GM12878 (cell line): ENCODE measurements at regions not wholly inside any gene's neighbourhood (a gene's known extent, or its start where the extent isn't known, plus 50 kb on each side); places are given as distances from the start of the nearest gene placed in this dataset.
"Not testable (repeated sequence)": the region's sequence is repeated elsewhere in the genome, so short reads cannot be mapped to it uniquely, and the experiment has no call there.

ENCODE experiments used
- ATAC-seq: fragments of 200-7000 bp; cut with Tn5 transposase; 3 replicates; pipeline ENCODE4 v1.9.1; 2020; ENCODE audit warnings: mild to moderate bottlenecking, moderate library complexity
- BruUV-seq: library from RNA; stranded (reverse); fragments of 400-500 nt; replicated peaks from 2 replicates; lab custom pipeline; 2021; lab: Mats Ljungman, UMichigan
- CTCF ChIA-PET: fragments of 300-600 bp; sonication (Branson Sonifier 250); formaldehyde crosslinking; extraction: SDS; loops from one replicate; lab custom pipeline; 2021; ENCODE audit warnings: inconsistent platforms; lab: Yijun Ruan, JAX
- POLR2A ChIA-PET: fragments of 350-600 bp; formaldehyde crosslinking; extraction: SDS; loops from one replicate; lab custom pipeline; 2021; ENCODE audit warnings: inconsistent platforms; lab: Charles Lee
- RAD21 ChIA-PET: fragments of 300-600 bp; sonication (Branson Sonifier 250); formaldehyde crosslinking; loops from one replicate; lab custom pipeline; 2023; ENCODE audit warnings: antibody characterized with exemption; ENCODE audit not compliant: unreplicated experiment; lab: Charles Lee
- SMC1A ChIA-PET: fragments of 300-600 bp; sonication (Branson Sonifier 250); formaldehyde crosslinking; loops from one replicate; lab custom pipeline; 2023; ENCODE audit not compliant: unreplicated experiment, uncharacterized antibody; lab: Charles Lee
- DNase-seq: peaks from one replicate; pipeline ENCODE4 v3.0.0-alpha.2; 2011; ENCODE audit warnings: low read depth, low spot score
- FAIRE-seq: peaks from 3 replicates; lab custom pipeline; 2011; peaks lifted over from hg19 to GRCh38; lab: Jason Lieb, UNC
- H2AFZ ChIP-seq: 2 replicates; pipeline ENCODE4 v1.6.0; 2011; ENCODE audit warnings: low read depth, low read length, control low read depth; ENCODE audit not compliant: control insufficient read depth
- H3K27ac ChIP-seq: 2 replicates; pipeline ENCODE4 v1.5.1; 2011; ENCODE audit warnings: control low read depth; ENCODE audit not compliant: control insufficient read depth, insufficient read depth
- H3K27me3 ChIP-seq, 2 experiments: replicated peaks in 1 of 2; 2 replicates each; pipeline versions ENCODE4 v1.6.0 to v1.6.1; 2011; ENCODE audit warnings: low read length in 1 of 2; ENCODE audit not compliant: control insufficient read depth in 2 of 2, insufficient read depth in 2 of 2
- H3K36me3 ChIP-seq, 2 experiments: 2 replicates each; pipeline ENCODE4 v1.5.1; 2011; ENCODE audit warnings: low read length in 1 of 2; ENCODE audit not compliant: control insufficient read depth in 2 of 2, insufficient read depth in 2 of 2
- H3K4me1 ChIP-seq: 2 replicates; pipeline ENCODE4 v1.6.1; 2011; ENCODE audit warnings: mild to moderate bottlenecking, low read length, moderate library complexity, mixed read lengths; ENCODE audit not compliant: control insufficient read depth, insufficient read depth
- H3K4me2 ChIP-seq: 2 replicates; pipeline ENCODE4 v1.6.0; 2011; ENCODE audit warnings: control low read depth; ENCODE audit not compliant: control insufficient read depth, insufficient read depth
- H3K4me3 ChIP-seq: fragments of 200-600 bp; sonication (generic); 2 replicates; pipeline ENCODE4 v1.5.1; 2016
- H3K79me2 ChIP-seq: 2 replicates; pipeline ENCODE4 v1.6.0; 2011; ENCODE audit warnings: low read length; ENCODE audit not compliant: control insufficient read depth, insufficient read depth
- H3K9ac ChIP-seq: 2 replicates; pipeline ENCODE4 v1.8.0; 2011; ENCODE audit warnings: low read length, control low read depth, mixed read lengths; ENCODE audit not compliant: control insufficient read depth, insufficient read depth
- H3K9me3 ChIP-seq: replicated peaks from 3 replicates; pipeline ENCODE4 v1.5.1; 2011; ENCODE audit warnings: mild to moderate bottlenecking, low read length; ENCODE audit not compliant: control insufficient read depth, insufficient read depth
- H4K20me1 ChIP-seq: 2 replicates; pipeline ENCODE4 v1.6.0; 2011; ENCODE audit not compliant: control insufficient read depth, insufficient read depth
- BHLHE40 ChIP-seq, 2 experiments: fragments of 450-650 bp in 1 of 2; IDR thresholded peaks; 2 replicates each; pipeline ENCODE4 v1.6.1; 2011 to 2017; ENCODE audit warnings: low read depth in 2 of 2, borderline replicate concordance in 1 of 2, improper control_type of control experiment in 1 of 2, low read length in 1 of 2, mild to moderate bottlenecking in 1 of 2
- CBX3 ChIP-seq: fragments of 200-600 bp; sonication (generic); IDR thresholded peaks from 2 replicates; pipeline ENCODE4 v1.6.1; 2016; ENCODE audit warnings: low read depth, borderline replicate concordance
- JUND ChIP-seq: IDR thresholded peaks from 2 replicates; pipeline ENCODE4 v1.6.1; 2012; ENCODE audit warnings: low read depth, mild to moderate bottlenecking, low read length, improper control_type of control experiment, moderate library complexity
- KDM1A ChIP-seq: fragments of 200-600 bp; sonication (generic); IDR thresholded peaks from 2 replicates; pipeline ENCODE4 v1.6.1; 2016; ENCODE audit warnings: borderline replicate concordance
- PAX8 ChIP-seq: fragments of 450-650 bp; IDR thresholded peaks from 2 replicates; pipeline ENCODE4 v1.6.1; 2017; ENCODE audit warnings: mild to moderate bottlenecking, moderate library complexity
- TCF7 ChIP-seq: IDR thresholded peaks from 2 replicates; pipeline ENCODE4 v1.6.1; 2014; ENCODE audit warnings: antibody characterized with exemption, borderline replicate concordance
- ZZZ3 ChIP-seq: IDR thresholded peaks from 2 replicates; pipeline ENCODE4 v1.6.1; 2011; ENCODE audit warnings: low read depth; ENCODE audit not compliant: control insufficient read depth, insufficient read length
- WGBS: methylation state at CpG from one replicate; pipeline ENCODE4 v1.1.6; 2016; ENCODE audit warnings: low lambda C conversion rate; ENCODE audit not compliant: insufficient replicate concordance, insufficient coverage; ENCODE audit errors: missing lambda C conversion rate; 5-methylcytosine and 5-hydroxymethylcytosine counted together
- in situ Hi-C: fragments of 300-500 bp; cut with MboI; formaldehyde crosslinking; loops from 9 replicates; pipeline ENCODE4 v1.14.3; 2018; ENCODE audit warnings: mixed read lengths
- intact Hi-C: fragments of 100-400 bp; cut with micrococcal nuclease; formaldehyde crosslinking; loops from one replicate; pipeline ENCODE4 v1.14.2; 2022; ENCODE audit not compliant: unreplicated experiment
- TF ChIP-seq, protein P1 (sequence below): IDR thresholded peaks from 2 replicates; pipeline ENCODE4 v1.6.1; 2012; ENCODE audit warnings: low read depth, low read length, improper control_type of control experiment
- TF ChIP-seq, protein P2 (sequence below): fragments of 450-650 bp; IDR thresholded peaks from 2 replicates; pipeline ENCODE4 v1.6.1; 2016; ENCODE audit warnings: mild to moderate bottlenecking

DNA sequence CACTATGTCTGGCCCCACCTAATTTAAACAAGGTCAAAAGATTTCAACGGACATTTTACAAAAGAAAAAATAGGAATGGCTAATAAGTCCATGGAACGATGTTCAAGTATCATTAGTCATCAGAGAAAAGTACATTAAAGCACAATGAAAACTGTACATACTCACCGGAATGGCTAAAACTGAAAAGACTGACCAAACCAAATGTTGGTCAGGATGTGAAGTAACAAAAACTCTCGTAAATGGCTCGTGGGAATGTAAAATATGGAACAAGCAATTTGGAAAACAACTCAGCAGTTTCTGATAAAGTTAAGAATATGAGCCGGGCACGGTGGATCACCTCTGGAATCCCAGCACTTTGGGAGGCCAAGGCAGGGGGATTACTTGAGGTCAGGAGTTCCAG lies 65.7 kb upstream of the PARD3 start:
- in situ Hi-C loops (no loop called here), intact Hi-C loops (no loop called here)
- no peaks in the 10 kb centered on the region for H3K4me1 ChIP-seq
- H3K9ac ChIP-seq, result no peak overlapping the region
- DNase-seq, result no peak
- no peaks in the 10 kb centered on the region for H3K9me3 ChIP-seq
- RAD21 ChIA-PET, result no interaction called here
- H3K27me3 ChIP-seq, result no peaks in the 10 kb centered on the region
- ATAC-seq, result no peak
- POLR2A ChIA-PET, result no interaction called here
- no peaks in the 10 kb centered on the region for H3K36me3 ChIP-seq
- BruUV-seq, result no TSS peak
- no peak for FAIRE-seq
- WGBS, result 48% methylated on average over 7 of the region's 7 CpGs
- no peaks in the 10 kb centered on the region for H4K20me1 ChIP-seq
- no peaks in the 10 kb centered on the region for H3K79me2 ChIP-seq
- no peak overlapping the region for H3K27ac ChIP-seq
- H3K4me3 ChIP-seq, result no peak overlapping the region
- H3K4me2 ChIP-seq, result no peak overlapping the region
- SMC1A ChIA-PET, result no interaction called here
- H2AFZ ChIP-seq, result no peak overlapping the region
- TF ChIP-seq JUND (no peak), TCF7 (no peak), ZZZ3 (no peak), CBX3 (no peak), KDM1A (no peak), PAX8 (no peak), BHLHE40 (IDR thresholded peaks at IDR 0.05; ENCODE audit: borderline replicate concordance in 1 of 2, low read depth in 2 of 2, low read length in 1 of 2) (no peak)
- TF ChIP-seq, protein P1, sequence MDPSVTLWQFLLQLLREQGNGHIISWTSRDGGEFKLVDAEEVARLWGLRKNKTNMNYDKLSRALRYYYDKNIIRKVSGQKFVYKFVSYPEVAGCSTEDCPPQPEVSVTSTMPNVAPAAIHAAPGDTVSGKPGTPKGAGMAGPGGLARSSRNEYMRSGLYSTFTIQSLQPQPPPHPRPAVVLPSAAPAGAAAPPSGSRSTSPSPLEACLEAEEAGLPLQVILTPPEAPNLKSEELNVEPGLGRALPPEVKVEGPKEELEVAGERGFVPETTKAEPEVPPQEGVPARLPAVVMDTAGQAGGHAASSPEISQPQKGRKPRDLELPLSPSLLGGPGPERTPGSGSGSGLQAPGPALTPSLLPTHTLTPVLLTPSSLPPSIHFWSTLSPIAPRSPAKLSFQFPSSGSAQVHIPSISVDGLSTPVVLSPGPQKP, result no peak
- TF ChIP-seq, protein P2, sequence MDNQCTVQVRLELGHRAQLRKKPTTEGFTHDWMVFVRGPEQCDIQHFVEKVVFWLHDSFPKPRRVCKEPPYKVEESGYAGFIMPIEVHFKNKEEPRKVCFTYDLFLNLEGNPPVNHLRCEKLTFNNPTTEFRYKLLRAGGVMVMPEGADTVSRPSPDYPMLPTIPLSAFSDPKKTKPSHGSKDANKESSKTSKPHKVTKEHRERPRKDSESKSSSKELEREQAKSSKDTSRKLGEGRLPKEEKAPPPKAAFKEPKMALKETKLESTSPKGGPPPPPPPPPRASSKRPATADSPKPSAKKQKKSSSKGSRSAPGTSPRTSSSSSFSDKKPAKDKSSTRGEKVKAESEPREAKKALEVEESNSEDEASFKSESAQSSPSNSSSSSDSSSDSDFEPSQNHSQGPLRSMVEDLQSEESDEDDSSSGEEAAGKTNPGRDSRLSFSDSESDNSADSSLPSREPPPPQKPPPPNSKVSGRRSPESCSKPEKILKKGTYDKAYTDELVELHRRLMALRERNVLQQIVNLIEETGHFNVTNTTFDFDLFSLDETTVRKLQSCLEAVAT, result no peak
- CTCF ChIA-PET, result no interaction called here

DNA sequence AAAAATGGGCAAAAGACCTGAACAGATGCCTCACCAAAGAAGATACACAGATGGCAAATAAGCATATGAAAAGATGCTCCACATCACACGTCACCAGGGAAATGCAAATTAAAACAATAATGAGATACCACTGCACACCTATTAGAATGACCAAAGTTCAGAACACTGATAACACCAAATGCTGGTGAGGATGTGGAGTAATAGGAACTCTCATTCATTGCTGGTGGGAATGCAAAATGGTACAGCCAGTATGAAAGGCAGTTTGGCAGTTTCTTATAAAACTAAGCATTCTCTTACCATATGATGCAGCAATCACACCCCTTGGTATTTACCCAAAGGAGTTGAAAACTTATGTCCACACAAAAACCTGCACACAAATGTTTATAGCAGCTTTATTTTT lies 63.6 kb upstream of the PARD3 start:
- H3K9ac ChIP-seq, H4K20me1 ChIP-seq, POLR2A ChIA-PET, H3K27me3 ChIP-seq, BruUV-seq, H2AFZ ChIP-seq, intact Hi-C loops, H3K4me1 ChIP-seq, H3K9me3 ChIP-seq, H3K4me3 ChIP-seq, in situ Hi-C loops, DNase-seq, H3K36me3 ChIP-seq, ATAC-seq, FAIRE-seq, H3K27ac ChIP-seq, H3K79me2 ChIP-seq, H3K4me2 ChIP-seq: not testable (repeated sequence)
- 0% methylated on average over 1 of the region's 1 CpG for WGBS
- CTCF ChIA-PET, result interaction anchor here (1.1 kb wide), 1 partner anchor 232 kb away, joined by 3 read pairs; no protein-coding TSS in a partner anchor
- SMC1A ChIA-PET, result interaction anchor here (1.0 to 1.5 kb wide), 2 partner anchors 15 to 147 kb away, joined by 3 read pairs; no protein-coding TSS in a partner anchor
- RAD21 ChIA-PET, result interaction anchor here (1.1 kb wide), 1 partner anchor 18 kb away, joined by 3 read pairs; no protein-coding TSS in a partner anchor
